ENCODE measurements at regions not wholly inside any gene's neighbourhood (a gene's known extent, or its start where the extent isn't known, plus 50 kb on each side); places are given as distances from the start of the nearest gene placed in this dataset.
"Not testable (repeated sequence)": the region's sequence is repeated elsewhere in the genome, so short reads cannot be mapped to it uniquely, and the experiment has no call there.

- TF ChIP-seq CTCF, POLR2A (IDR thresholded peaks at IDR 0.05): not testable (repeated sequence)
Measured at GRCh38 chr10:36524126-36524525, 601.3 kb upstream of the ANKRD30A start.

All from right lobe of liver (tissue), 4 donors.